HepG2 (cell line): ENCODE measurements at regions not wholly inside any gene's neighbourhood (a gene's known extent, or its start where the extent isn't known, plus 50 kb on each side); places are given as distances from the start of the nearest gene placed in this dataset.

Experiments
- ATAC-seq: fragments of 200-7000 bp; cut with Tn5 transposase; 3 replicates; pipeline ENCODE4 v1.9.1; 2020; ENCODE audit warnings: mild to moderate bottlenecking, moderate library complexity
- BruUV-seq: library from RNA; stranded (reverse); fragments of 400-500 nt; replicated peaks from 2 replicates; lab custom pipeline; 2021; lab: Mats Ljungman, UMichigan
- CTCF ChIA-PET: fragments of 300-600 bp; formaldehyde crosslinking; extraction: SDS; loops from one replicate; lab custom pipeline; 2021; ENCODE audit warnings: low total read pairs, inconsistent platforms, low intra/inter-chr PET ratio; lab: Yijun Ruan, JAX
- POLR2A ChIA-PET: fragments of 350-600 bp; sonication (Branson Sonifier 250); formaldehyde crosslinking; loops from one replicate; lab custom pipeline; 2020; ENCODE audit warnings: antibody characterized with exemption, inconsistent platforms; lab: Yijun Ruan, JAX
- DNase-seq: peaks from one replicate; pipeline ENCODE4 v3.0.0-alpha.2; 2015; ENCODE audit warnings: low spot score
- FAIRE-seq: peaks from 3 replicates; lab custom pipeline; 2011; peaks lifted over from hg19 to GRCh38; lab: Jason Lieb, UNC
- H2AFZ ChIP-seq: one replicate; pipeline ENCODE4 v1.6.1; 2011; ENCODE audit warnings: low read length, inconsistent platforms
- H3K27ac ChIP-seq: fragments of 300-600 bp; 3 replicates; pipeline ENCODE4 v1.8.0; 2011; ENCODE audit warnings: mixed run types, mild to moderate bottlenecking, mixed read lengths, low read length, inconsistent platforms; ENCODE audit not compliant: insufficient read depth; ENCODE audit errors: extremely low read length
- H3K27me3 ChIP-seq, 2 experiments: fragments of 200-600 bp in 1 of 2; 2 replicates in 1 of 2; 3 replicates in 1 of 2; pipeline versions ENCODE4 v1.6.0 to v1.8.0; 2011; ENCODE audit warnings: low read length in 2 of 2, mild to moderate bottlenecking in 2 of 2, moderate library complexity in 2 of 2, inconsistent platforms in 1 of 2; ENCODE audit not compliant: insufficient read depth in 2 of 2, control insufficient read depth in 1 of 2
- H3K36me3 ChIP-seq, 2 experiments: fragments of 200-600 bp in 1 of 2; replicated peaks in 1 of 2; 2 replicates in 1 of 2; 3 replicates in 1 of 2; pipeline versions ENCODE4 v1.5.1 to v1.8.0; 2011; ENCODE audit warnings: low read length in 2 of 2, inconsistent platforms in 1 of 2; ENCODE audit not compliant: insufficient read depth in 2 of 2, control insufficient read depth in 1 of 2
- H3K4me1 ChIP-seq: 2 replicates; pipeline ENCODE4 v1.5.1; 2012; ENCODE audit warnings: low read length, inconsistent platforms; ENCODE audit not compliant: insufficient read depth
- H3K4me2 ChIP-seq: 2 replicates; pipeline ENCODE4 v1.6.0; 2011; ENCODE audit warnings: low read depth, low read length, inconsistent platforms
- H3K4me3 ChIP-seq, 3 experiments: fragments of 200-600 bp in 1 of 3; sonication (generic), shearing (Covaris generic) in 1 of 3; replicated peaks in 1 of 3; 2 replicates each; pipeline ENCODE4 v1.5.1; 2011 to 2016; ENCODE audit warnings: low read length in 3 of 3, inconsistent platforms in 2 of 3, low read depth in 2 of 3, mild to moderate bottlenecking in 2 of 3, control low read depth in 1 of 3, mixed read lengths in 1 of 3; ENCODE audit not compliant: insufficient read depth in 1 of 3
- H3K79me2 ChIP-seq: one replicate; pipeline ENCODE4 v1.6.1; 2011; ENCODE audit warnings: low read length, inconsistent platforms; ENCODE audit not compliant: insufficient read depth
- H3K9ac ChIP-seq: 2 replicates; pipeline ENCODE4 v1.6.0; 2011; ENCODE audit warnings: mild to moderate bottlenecking, low read depth, low read length, inconsistent platforms; ENCODE audit not compliant: insufficient read depth
- H3K9me3 ChIP-seq: 2 replicates; pipeline ENCODE4 v1.5.1; 2012; ENCODE audit warnings: mild to moderate bottlenecking, low read length
- H4K20me1 ChIP-seq: 2 replicates; pipeline ENCODE4 v1.6.0; 2011; ENCODE audit warnings: inconsistent platforms, mild to moderate bottlenecking, low read length, moderate library complexity; ENCODE audit not compliant: insufficient read depth
- CEBPB ChIP-seq: IDR thresholded peaks from 2 replicates; pipeline ENCODE4 v1.6.1; 2011; ENCODE audit warnings: low read depth, low read length, improper control_type of control experiment, borderline replicate concordance
- ZNF24 ChIP-seq: fragments of 450-650 bp; IDR thresholded peaks from 2 replicates; pipeline ENCODE4 v1.6.1; 2017; ENCODE audit warnings: antibody characterized with exemption, mild to moderate bottlenecking
- ZNF530 ChIP-seq: sonication (generic); formaldehyde crosslinking; IDR thresholded peaks from 2 replicates; pipeline ENCODE4 v1.5.0; 2020; ENCODE audit warnings: low read depth, mild to moderate bottlenecking, missing genetic modification reagents
- WGBS: methylation state at CpG from one replicate; pipeline ENCODE4 v1.1.6; 2017; ENCODE audit warnings: low lambda C conversion rate; 5-methylcytosine and 5-hydroxymethylcytosine counted together
- in situ Hi-C: cut with HindIII; loops from 2 replicates; pipeline ENCODE4 v1.10.0; 2017; ENCODE audit warnings: low pct_unique_long_range_greater_than_20kb; ENCODE audit not compliant: extremely low pct_ligation_motif_present
- intact Hi-C: fragments of 100-400 bp; cut with micrococcal nuclease; formaldehyde crosslinking; loops from one replicate; pipeline ENCODE4 v1.10.0; 2022; ENCODE audit not compliant: unreplicated experiment

DNA sequence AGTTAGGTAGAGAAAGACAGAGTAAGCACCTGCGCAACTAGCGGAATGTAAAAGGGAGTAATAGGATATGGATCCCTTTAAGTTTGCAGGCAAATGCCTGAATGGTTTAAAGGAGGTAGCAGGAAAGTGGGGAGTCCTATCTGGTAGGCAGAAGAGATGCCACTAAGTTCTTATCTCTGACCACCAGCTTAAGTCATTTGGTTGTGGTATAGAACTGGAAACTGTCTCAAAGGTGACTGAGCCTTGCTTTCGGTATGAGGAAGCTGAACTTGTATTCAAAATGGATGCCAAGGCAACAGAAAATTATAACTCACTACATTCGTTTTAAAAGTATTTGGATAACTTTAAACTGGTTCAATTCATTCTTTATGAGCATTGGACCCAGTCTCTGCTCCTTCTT lies 475.6 kb downstream of the DMRTA1 start:
- intact Hi-C loops (no loop called here), in situ Hi-C loops (no loop called here)
- 42% methylated on average over 4 of the region's 4 CpGs for WGBS
- ATAC-seq (no peak), FAIRE-seq (no peak), DNase-seq (no peak)
- no peak overlapping the region for H3K9ac ChIP-seq
- TF ChIP-seq ZNF24 = no peak
- ChIA-PET CTCF (no interaction called here), POLR2A (no interaction called here)
- no peaks in the 10 kb centered on the region for H3K36me3 ChIP-seq
- H2AFZ ChIP-seq = no peak overlapping the region
- BruUV-seq = no TSS peak
- H3K9me3 ChIP-seq = peaks cover 28% of the 10 kb centered on the region
- H3K27me3 ChIP-seq = no peaks in the 10 kb centered on the region
- H3K4me3 ChIP-seq = no peak overlapping the region
- H3K27ac ChIP-seq = no peak overlapping the region
- no peaks in the 10 kb centered on the region for H3K79me2 ChIP-seq
- no peak overlapping the region for H3K4me2 ChIP-seq
- no peaks in the 10 kb centered on the region for H3K4me1 ChIP-seq
- no peaks in the 10 kb centered on the region for H4K20me1 ChIP-seq

DNA sequence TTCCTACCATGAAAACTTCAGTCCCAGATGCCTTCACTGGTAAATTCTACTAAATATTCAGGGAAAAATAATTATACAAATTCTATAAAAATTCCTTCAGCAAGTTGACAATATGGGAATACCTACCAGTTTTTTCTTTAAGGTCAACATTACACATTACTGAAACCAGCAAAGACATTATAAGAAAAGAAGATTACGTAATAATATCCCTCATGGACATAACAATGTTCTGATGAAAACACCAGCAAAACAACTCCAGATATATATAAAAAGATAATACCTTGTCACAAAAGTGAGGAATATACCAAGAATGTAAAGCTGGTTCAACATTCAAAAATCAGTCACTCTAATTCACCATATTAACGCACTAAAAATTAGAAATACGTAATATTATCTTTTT lies 507.9 kb downstream of the DMRTA1 start:
- POLR2A ChIA-PET = no interaction called here
- FAIRE-seq (no peak), DNase-seq (no peak), ATAC-seq (no peak)
- intact Hi-C loops = loop anchor here (1.0 kb wide), 1 partner anchor 37 kb away; no protein-coding TSS in a partner anchor
- H3K36me3 ChIP-seq = no peaks in the 10 kb centered on the region
- H3K9ac ChIP-seq = no peak overlapping the region
- H3K4me2 ChIP-seq = no peak overlapping the region
- H3K9me3 ChIP-seq = peaks cover 37% of the 10 kb centered on the region
- CTCF ChIA-PET = no interaction called here
- H3K4me3 ChIP-seq = no peak overlapping the region
- H4K20me1 ChIP-seq = no peaks in the 10 kb centered on the region
- 56% methylated on average over 3 of the region's 3 CpGs for WGBS
- H3K27ac ChIP-seq = no peak overlapping the region
- in situ Hi-C loops = no loop called here
- no peaks in the 10 kb centered on the region for H3K79me2 ChIP-seq
- BruUV-seq = no TSS peak
- H2AFZ ChIP-seq = no peak overlapping the region
- H3K4me1 ChIP-seq = no peaks in the 10 kb centered on the region
- TF ChIP-seq CEBPB (peak; percentile 62; the same call in 1 of the 2 replicates), ZNF530 (no peak)
- no peaks in the 10 kb centered on the region for H3K27me3 ChIP-seq
